Pancreas (tissue), 10 donors: ENCODE measurements at regions not wholly inside any gene's neighbourhood (a gene's known extent, or its start where the extent isn't known, plus 50 kb on each side); places are given as distances from the start of the nearest gene placed in this dataset.

ENCODE experiments used
- ATAC-seq, 4 donors: fragments of 200-7000 bp; cut with Tn5 transposase; one replicate each; pipeline versions ENCODE4 v1.8.0 to v1.9.1; 2020; ENCODE audit warnings: mild to moderate bottlenecking in 4 of 4, moderate library complexity in 4 of 4
- DNase-seq, 6 donors: peaks; one replicate each; pipeline ENCODE4 v3.0.0-alpha.2; 2020
- FAIRE-seq: peaks from 2 replicates; lab custom pipeline; 2012; peaks lifted over from hg19 to GRCh38; lab: Jason Lieb, UNC
- H3K27ac ChIP-seq, 4 donors: fragments of 200-600 bp; sonication (generic); 1 replicate in 3 of 4; 2 replicates in 1 of 4; pipeline versions ENCODE4 v1.5.0 to v1.8.0; 2020
- H3K27me3 ChIP-seq, 4 donors: fragments of 200-600 bp; one replicate each; pipeline ENCODE4 v1.8.0; 2021
- H3K36me3 ChIP-seq, 3 donors: fragments of 200-600 bp; sonication (generic) in 1 of 3; one replicate each; pipeline versions ENCODE4 v1.5.0 to v1.8.0; 2020 to 2021
- H3K4me1 ChIP-seq, 3 donors: fragments of 200-600 bp; one replicate each; pipeline ENCODE4 v1.8.0; 2021
- H3K4me3 ChIP-seq, 4 donors: fragments of 200-600 bp; sonication (generic) in 2 of 4; one replicate each; pipeline versions ENCODE4 v1.5.0 to v1.8.0; 2020 to 2021
- H3K9me3 ChIP-seq, 4 donors: fragments of 200-600 bp; one replicate each; pipeline ENCODE4 v1.8.0; 2021
- CTCF ChIP-seq, 4 donors: fragments of 200-600 bp; sonication (generic) in 3 of 4; IDR thresholded peaks; one replicate each; pipeline versions ENCODE4 v1.5.0 to v1.8.0; 2021; ENCODE audit warnings: antibody characterized with exemption in 4 of 4
- WGBS, 2 donors: extraction: QIAGEN DNeasy Blood & Tissue Kit; methylation state at CpG; one replicate each; pipeline ENCODE4 v1.1.7; 2013; 5-methylcytosine and 5-hydroxymethylcytosine counted together
- intact Hi-C, 3 donors: fragments of 100-400 bp; cut with DNase I; formaldehyde crosslinking; loops; one replicate each; pipeline versions ENCODE4 v1.11.1 to v1.14.2; 2022
- donor health status: healthy with polysubstance abuse.
- donor health status: DM: no; HTN: no; CAD: no; lungs with moderate emphysema.
- donor health status: DM: no; HTN: no; CAD: no.
- donor health status: control.
- donor health status: control.
- donor health status: Bipolar disorder and iron deficiency.
- donor health status: DM: yes; HTN: yes; CAD: no.
- donor health status: DM: no; HTN: no; CAD: no.
- donor health status: DM: no; HTN: no; CAD: no.
- donor health status: DM: yes; HTN: yes; CAD: no.

GRCh38 chr11:71098776-71099175 lies 153.6 kb downstream of the SHANK2 start:
- Histone ChIP-seq H3K9me3 (no peaks in the 10 kb centered on the region), H3K27me3 (no peaks in the 10 kb centered on the region), H3K4me1 (no peaks in the 10 kb centered on the region), H3K27ac (no peak overlapping the region), H3K36me3 (peaks cover 0 to 5% (median 0%) of the 10 kb centered on the region in 3 donors), H3K4me3 (no peak overlapping the region)
- TF ChIP-seq CTCF (IDR thresholded peaks at IDR 0.05), result no peak
- ATAC-seq (no peak), FAIRE-seq (no peak), DNase-seq (no peak)
- intact Hi-C loops, result no loop called here
- 81 to 83% methylated on average over 11 of the region's 11 CpGs for WGBS, 2 donors

- ATAC-seq, result no peak
- Histone ChIP-seq H3K27ac (no peak overlapping the region), H3K4me3 (no peak overlapping the region), H3K9me3 (no peaks in the 10 kb centered on the region), H3K4me1 (no peaks in the 10 kb centered on the region), H3K27me3 (no peaks in the 10 kb centered on the region), H3K36me3 (peaks cover 0 to 5% (median 0%) of the 10 kb centered on the region in 3 donors)
- no peak for TF ChIP-seq CTCF (IDR thresholded peaks at IDR 0.05)
- WGBS, 2 donors, result 88 to 89% methylated on average over 12 of the region's 12 CpGs
- intact Hi-C loops, result no loop called here
- DNase-seq, result no peak
- FAIRE-seq, result no peak
Measured at GRCh38 chr11:71097506-71098240, 154.7 kb downstream of the SHANK2 start.

GRCh38 chr11:71096751-71097388 lies 155.5 kb downstream of the SHANK2 start:
- no peaks in the 10 kb centered on the region for H3K27me3 ChIP-seq
- no peak overlapping the region for H3K27ac ChIP-seq
- ATAC-seq, result no peak
- H3K36me3 ChIP-seq, result peaks cover 0 to 13% (median 0%) of the 10 kb centered on the region in 3 donors
- H3K9me3 ChIP-seq, result no peaks in the 10 kb centered on the region
- WGBS, 2 donors, result 88 to 89% methylated on average over 10 of the region's 10 CpGs
- no peak overlapping the region for H3K4me3 ChIP-seq
- no peaks in the 10 kb centered on the region for H3K4me1 ChIP-seq
- no peak for FAIRE-seq
- no peak for TF ChIP-seq CTCF (IDR thresholded peaks at IDR 0.05)
- intact Hi-C loops, result no loop called here
- DNase-seq, result no peak

- no peak for FAIRE-seq
- H3K27ac ChIP-seq, result no peak overlapping the region
- no peak for DNase-seq
- H3K4me3 ChIP-seq, result no peak overlapping the region
- intact Hi-C loops, result no loop called here
- 84 to 86% methylated on average over 9 of the region's 9 CpGs for WGBS, 2 donors
- no peak for ATAC-seq
- no peaks in the 10 kb centered on the region for H3K4me1 ChIP-seq
- H3K27me3 ChIP-seq, result no peaks in the 10 kb centered on the region
- H3K36me3 ChIP-seq, result peaks cover 0 to 24% (median 0%) of the 10 kb centered on the region in 3 donors
- TF ChIP-seq CTCF (IDR thresholded peaks at IDR 0.05), result no peak
- H3K9me3 ChIP-seq, result no peaks in the 10 kb centered on the region
Measured at GRCh38 chr11:71095294-71095850, 157.0 kb downstream of the SHANK2 start.
